GM21529 (cell line): ENCODE measurements at regions not wholly inside any gene's neighbourhood (a gene's known extent, or its start where the extent isn't known, plus 50 kb on each side); places are given as distances from the start of the nearest gene placed in this dataset.

ENCODE experiments used
- ATAC-seq: cut with Tn5 transposase; IDR thresholded peaks from one replicate; pipeline ENCODE4 v1.9.1; 2021; ENCODE audit not compliant: unreplicated experiment

GRCh38 chr1:237962985-237963384 lies 72.3 kb upstream of the ZP4 start:
- ATAC-seq: no peak

GRCh38 chr1:237961754-237962153 lies 71.0 kb upstream of the ZP4 start:
- ATAC-seq: no peak

- no peak for ATAC-seq
Measured at GRCh38 chr1:237959838-237960237, 69.1 kb upstream of the ZP4 start.

- ATAC-seq: no peak
Measured at GRCh38 chr1:237953238-237953637, 62.5 kb upstream of the ZP4 start.
